Mucosa of descending colon (tissue), 3 donors: ENCODE measurements at regions not wholly inside any gene's neighbourhood (a gene's known extent, or its start where the extent isn't known, plus 50 kb on each side); places are given as distances from the start of the nearest gene placed in this dataset.

ENCODE experiments used
- ATAC-seq: fragments of 200-7000 bp; cut with Tn5 transposase; one replicate; pipeline ENCODE4 v1.9.1; 2020; ENCODE audit warnings: mild to moderate bottlenecking, moderate library complexity
- DNase-seq, 3 donors: peaks; one replicate each; pipeline ENCODE4 v3.0.0-alpha.2; 2020
- H3K36me3 ChIP-seq: fragments of 200-600 bp; one replicate; pipeline ENCODE4 v1.8.0; 2021; ENCODE audit warnings: low read depth, mild to moderate bottlenecking
- H3K4me1 ChIP-seq: fragments of 200-600 bp; one replicate; pipeline ENCODE4 v1.8.0; 2021; ENCODE audit warnings: low read depth, mild to moderate bottlenecking
- H3K4me3 ChIP-seq: fragments of 200-600 bp; one replicate; pipeline ENCODE4 v1.8.0; 2021; ENCODE audit warnings: mild to moderate bottlenecking
- H3K9me3 ChIP-seq: fragments of 200-600 bp; one replicate; pipeline ENCODE4 v1.8.0; 2021; ENCODE audit warnings: mild to moderate bottlenecking
- intact Hi-C, 2 donors: fragments of 100-400 bp; cut with DNase I in 1 of 2; cut with micrococcal nuclease in 1 of 2; formaldehyde crosslinking; loops; one replicate each; pipeline versions ENCODE4 v1.11.0 to v1.11.1; 2022; cut with DNase I, micrococcal nuclease
- TF ChIP-seq, protein P1 (sequence below): fragments of 200-600 bp; IDR thresholded peaks from one replicate; pipeline ENCODE4 v1.8.0; 2022; ENCODE audit warnings: antibody characterized with exemption, mild to moderate bottlenecking
- donor health status: DM: no; HTN: no; CAD: no; lungs with moderate emphysema.
- donor health status: DM: no; HTN: no; CAD: no.
- donor health status: DM: no; HTN: yes; CAD: no.

DNA sequence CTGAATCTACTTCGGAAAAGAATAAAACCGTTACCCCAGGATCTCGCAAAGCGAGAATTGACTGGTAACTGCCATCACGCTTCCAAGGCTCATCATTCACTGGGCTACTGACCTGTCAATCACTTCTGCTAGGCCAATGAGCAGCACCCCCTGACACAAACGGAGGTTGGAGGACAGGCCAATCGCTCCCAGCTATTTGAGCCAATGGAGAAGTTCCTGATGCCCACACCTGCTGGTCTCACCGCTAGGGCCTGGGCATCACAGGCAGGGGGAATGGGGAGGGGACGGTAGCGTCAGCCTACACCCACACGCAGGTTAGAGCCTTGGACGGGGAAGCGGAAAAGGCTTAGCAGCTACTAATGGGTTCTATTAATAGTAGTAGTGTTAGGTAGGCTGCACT, 56.7 kb upstream of the CHST1 start:
- no peak overlapping the region for H3K4me3 ChIP-seq
- DNase-seq (no peak), ATAC-seq (no peak)
- TF ChIP-seq, protein P1, sequence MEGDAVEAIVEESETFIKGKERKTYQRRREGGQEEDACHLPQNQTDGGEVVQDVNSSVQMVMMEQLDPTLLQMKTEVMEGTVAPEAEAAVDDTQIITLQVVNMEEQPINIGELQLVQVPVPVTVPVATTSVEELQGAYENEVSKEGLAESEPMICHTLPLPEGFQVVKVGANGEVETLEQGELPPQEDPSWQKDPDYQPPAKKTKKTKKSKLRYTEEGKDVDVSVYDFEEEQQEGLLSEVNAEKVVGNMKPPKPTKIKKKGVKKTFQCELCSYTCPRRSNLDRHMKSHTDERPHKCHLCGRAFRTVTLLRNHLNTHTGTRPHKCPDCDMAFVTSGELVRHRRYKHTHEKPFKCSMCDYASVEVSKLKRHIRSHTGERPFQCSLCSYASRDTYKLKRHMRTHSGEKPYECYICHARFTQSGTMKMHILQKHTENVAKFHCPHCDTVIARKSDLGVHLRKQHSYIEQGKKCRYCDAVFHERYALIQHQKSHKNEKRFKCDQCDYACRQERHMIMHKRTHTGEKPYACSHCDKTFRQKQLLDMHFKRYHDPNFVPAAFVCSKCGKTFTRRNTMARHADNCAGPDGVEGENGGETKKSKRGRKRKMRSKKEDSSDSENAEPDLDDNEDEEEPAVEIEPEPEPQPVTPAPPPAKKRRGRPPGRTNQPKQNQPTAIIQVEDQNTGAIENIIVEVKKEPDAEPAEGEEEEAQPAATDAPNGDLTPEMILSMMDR: no peak
- intact Hi-C loops: no loop called here
- H3K9me3 ChIP-seq: no peaks in the 10 kb centered on the region
- H3K4me1 ChIP-seq: no peaks in the 10 kb centered on the region
- H3K36me3 ChIP-seq: no peaks in the 10 kb centered on the region

GRCh38 chr11:45717526-45717925, 52.1 kb upstream of the CHST1 start:
- DNase-seq (no peak), ATAC-seq (no peak)
- Histone ChIP-seq H3K4me3 (no peak overlapping the region), H3K36me3 (no peaks in the 10 kb centered on the region), H3K9me3 (no peaks in the 10 kb centered on the region), H3K4me1 (no peaks in the 10 kb centered on the region)
- TF ChIP-seq, protein P1: no peak
- intact Hi-C loops: no loop called here

DNA sequence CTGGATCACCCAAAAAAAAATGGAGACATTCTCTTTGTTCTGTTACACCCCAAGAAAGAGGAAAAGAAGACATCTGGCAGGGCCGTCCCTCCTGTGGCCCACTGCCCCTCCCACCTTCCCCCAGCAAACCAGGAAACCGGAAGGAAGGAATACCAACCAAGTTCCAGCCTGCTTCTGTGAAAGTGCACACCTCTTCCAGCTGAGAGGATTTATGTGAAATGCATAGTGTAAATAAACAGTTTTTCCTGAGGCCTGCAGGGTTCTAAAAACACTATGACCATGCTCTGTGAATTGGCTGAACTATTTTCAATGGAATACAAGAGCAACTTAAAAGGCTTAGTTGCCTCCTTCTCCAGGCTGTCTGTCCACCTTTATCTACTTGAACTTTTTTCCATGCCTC, 50.0 kb upstream of the CHST1 start:
- ATAC-seq: no peak
- intact Hi-C loops: no loop called here
- TF ChIP-seq, protein P1: no peak
- no peak overlapping the region for H3K4me3 ChIP-seq
- no peaks in the 10 kb centered on the region for H3K9me3 ChIP-seq
- H3K4me1 ChIP-seq: no peaks in the 10 kb centered on the region
- no peaks in the 10 kb centered on the region for H3K36me3 ChIP-seq
- DNase-seq: no peak
